ENCODE measurements at regions not wholly inside any gene's neighbourhood (a gene's known extent, or its start where the extent isn't known, plus 50 kb on each side); places are given as distances from the start of the nearest gene placed in this dataset.

DNA sequence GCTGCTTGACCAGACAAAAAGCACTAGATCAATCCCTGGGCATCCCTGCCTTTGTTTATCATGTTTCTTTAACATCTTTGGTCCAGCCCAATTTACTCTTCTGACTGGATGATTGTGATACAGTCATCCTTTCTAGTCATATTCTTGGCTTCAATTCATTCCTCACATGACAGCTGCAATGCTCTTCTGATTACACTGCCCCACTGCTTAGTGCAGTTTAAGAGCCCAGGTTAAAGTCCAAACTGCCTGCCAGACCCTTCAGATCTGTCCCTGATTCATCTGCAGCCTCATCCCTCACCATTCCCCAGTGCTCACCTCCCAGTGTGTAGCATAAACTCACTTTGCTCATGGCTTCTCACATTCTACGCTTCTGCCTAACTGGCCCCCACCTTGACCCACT is 383.8 kb downstream of the TNS3 start:
- no peak for ATAC-seq (ENCODE audit: low read depth)
- Mint-ChIP-seq H3K27ac (no peak overlapping the region), H3K27me3 (peaks cover 6% of the 10 kb centered on the region), H3K36me3 (no peaks in the 10 kb centered on the region), H3K4me3 (no peak overlapping the region), H3K9me3 (no peaks in the 10 kb centered on the region), H3K4me1 (no peaks in the 10 kb centered on the region)
- no peak for DNase-seq
- POLR2A ChIA-PET = no interaction called here

GRCh38 chr7:47197486-47197885 is 384.4 kb downstream of the TNS3 start:
- Mint-ChIP-seq H3K27ac (no peak overlapping the region), H3K9me3 (no peaks in the 10 kb centered on the region), H3K4me1 (no peaks in the 10 kb centered on the region), H3K27me3 (peaks cover 3% of the 10 kb centered on the region), H3K36me3 (no peaks in the 10 kb centered on the region), H3K4me3 (no peak overlapping the region)
- no peak for DNase-seq
- POLR2A ChIA-PET = no interaction called here
- ATAC-seq (ENCODE audit: low read depth) = no peak

GRCh38 chr7:47196737-47197136 is 385.2 kb downstream of the TNS3 start:
- DNase-seq = no peak
- no peak overlapping the region for H3K27ac Mint-ChIP-seq
- H3K4me3 Mint-ChIP-seq = no peak overlapping the region
- H3K36me3 Mint-ChIP-seq = no peaks in the 10 kb centered on the region
- H3K27me3 Mint-ChIP-seq = peaks cover 2% of the 10 kb centered on the region
- H3K9me3 Mint-ChIP-seq = no peaks in the 10 kb centered on the region
- POLR2A ChIA-PET = no interaction called here
- no peaks in the 10 kb centered on the region for H3K4me1 Mint-ChIP-seq
- no peak for ATAC-seq (ENCODE audit: low read depth)

- Mint-ChIP-seq H3K27ac (no peak overlapping the region), H3K27me3 (peaks cover 2% of the 10 kb centered on the region), H3K9me3 (no peaks in the 10 kb centered on the region), H3K36me3 (no peaks in the 10 kb centered on the region), H3K4me3 (no peak overlapping the region), H3K4me1 (no peaks in the 10 kb centered on the region)
- POLR2A ChIA-PET = no interaction called here
- no peak for DNase-seq
- ATAC-seq (ENCODE audit: low read depth) = no peak
Observed at GRCh38 chr7:47196106-47196645, 385.7 kb downstream of the TNS3 start.

GRCh38 chr7:47195641-47196040 is 386.3 kb downstream of the TNS3 start:
- no peak overlapping the region for H3K27ac Mint-ChIP-seq
- POLR2A ChIA-PET = no interaction called here

DNA sequence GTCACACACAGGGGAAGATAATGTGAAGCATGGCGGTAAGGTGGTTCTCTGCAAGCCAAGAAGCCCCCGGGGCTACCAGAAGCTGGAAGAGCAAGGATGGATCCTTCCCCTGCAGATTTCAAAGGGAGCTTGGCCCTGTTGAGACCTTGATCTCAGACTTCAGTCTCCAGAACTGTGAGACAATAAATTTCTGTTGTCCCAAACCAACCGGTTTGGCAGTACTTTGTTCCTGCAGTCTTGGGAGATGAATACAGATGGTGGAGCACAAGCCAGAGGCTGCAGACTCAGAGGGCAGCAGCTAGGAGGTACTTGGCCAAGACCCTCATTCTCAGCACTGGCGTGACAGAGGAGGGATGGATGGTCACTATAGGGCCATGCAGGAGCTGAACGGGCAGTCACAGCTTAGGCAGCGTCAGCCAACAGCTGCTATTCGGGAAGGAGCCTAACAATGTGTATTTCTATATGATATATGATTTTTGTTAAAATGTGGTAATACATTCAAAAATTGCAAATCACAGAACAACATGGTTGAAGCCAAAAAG is 387.3 kb downstream of the TNS3 start:
- no peak overlapping the region for H3K4me3 Mint-ChIP-seq
- no peaks in the 10 kb centered on the region for H3K9me3 Mint-ChIP-seq
- POLR2A ChIA-PET = no interaction called here
- DNase-seq (no peak), ATAC-seq (ENCODE audit: low read depth) (no peak)
- H3K36me3 Mint-ChIP-seq = no peaks in the 10 kb centered on the region
- H3K27ac Mint-ChIP-seq = no peak overlapping the region
- H3K27me3 Mint-ChIP-seq = no peaks in the 10 kb centered on the region
- no peaks in the 10 kb centered on the region for H3K4me1 Mint-ChIP-seq

More at GRCh38 chr7:47195641-47196040, 386.3 kb downstream of the TNS3 start:
- Mint-ChIP-seq H3K36me3 (no peaks in the 10 kb centered on the region), H3K4me3 (no peak overlapping the region), H3K9me3 (no peaks in the 10 kb centered on the region), H3K27me3 (no peaks in the 10 kb centered on the region), H3K4me1 (no peaks in the 10 kb centered on the region)
- DNase-seq = no peak
- no peak for ATAC-seq (ENCODE audit: low read depth)

DNA sequence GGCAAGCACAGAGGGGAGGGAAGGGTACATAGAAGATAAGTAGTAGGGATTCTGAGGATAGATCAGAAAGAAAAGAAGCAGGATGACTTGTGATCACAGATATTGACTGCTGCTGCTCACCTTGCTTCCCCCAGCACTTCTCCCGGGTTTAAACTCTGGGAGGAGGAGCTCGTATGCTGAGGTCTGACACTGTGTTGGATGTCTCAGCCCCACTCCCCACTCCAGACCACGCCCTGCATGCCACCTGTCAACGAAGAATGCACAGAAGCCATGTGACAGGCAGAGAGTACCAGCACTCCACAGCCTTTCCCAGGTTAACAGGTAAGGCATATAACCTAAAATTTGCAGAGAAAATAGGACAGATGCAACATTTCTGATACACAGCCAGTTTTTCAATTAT is 388.9 kb downstream of the TNS3 start:
- ATAC-seq (ENCODE audit: low read depth) (no peak), DNase-seq (no peak)
- Mint-ChIP-seq H3K4me1 (no peaks in the 10 kb centered on the region), H3K27ac (no peak overlapping the region), H3K9me3 (no peaks in the 10 kb centered on the region), H3K4me3 (no peak overlapping the region), H3K36me3 (no peaks in the 10 kb centered on the region), H3K27me3 (no peaks in the 10 kb centered on the region)
- POLR2A ChIA-PET = no interaction called here

DNA sequence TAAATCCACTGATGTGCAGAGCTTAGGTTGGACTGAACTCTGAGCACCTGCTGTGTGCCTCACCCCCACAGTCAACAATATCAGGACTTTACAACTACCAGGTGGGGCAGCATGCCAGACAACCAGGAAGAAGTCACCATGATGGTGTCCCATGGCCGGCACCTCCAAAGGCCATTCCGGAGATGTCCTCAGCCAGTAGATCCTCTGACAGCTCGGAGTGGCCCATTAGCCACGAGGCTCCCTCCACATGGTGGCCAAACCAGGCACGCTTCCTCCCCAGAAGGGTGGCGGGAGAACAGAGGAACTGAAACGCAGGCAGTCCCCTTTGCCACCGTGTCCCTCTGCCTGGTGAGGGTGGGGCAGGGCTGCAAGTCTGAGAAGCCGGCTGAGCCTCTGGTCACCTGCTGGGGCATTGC is 390.0 kb downstream of the TNS3 start:
- H3K27me3 Mint-ChIP-seq = no peaks in the 10 kb centered on the region
- ATAC-seq (ENCODE audit: low read depth) (no peak), DNase-seq (no peak)
- POLR2A ChIA-PET = no interaction called here
- no peaks in the 10 kb centered on the region for H3K36me3 Mint-ChIP-seq
- H3K9me3 Mint-ChIP-seq = no peaks in the 10 kb centered on the region
- H3K27ac Mint-ChIP-seq = no peak overlapping the region
- H3K4me1 Mint-ChIP-seq = no peaks in the 10 kb centered on the region
- H3K4me3 Mint-ChIP-seq = no peak overlapping the region

GRCh38 chr7:47191316-47191715 is 390.6 kb downstream of the TNS3 start:
- no peaks in the 10 kb centered on the region for H3K9me3 Mint-ChIP-seq
- no peaks in the 10 kb centered on the region for H3K36me3 Mint-ChIP-seq
- ATAC-seq (ENCODE audit: low read depth) = no peak
- H3K4me3 Mint-ChIP-seq = no peak overlapping the region
- no peak for DNase-seq
- no peaks in the 10 kb centered on the region for H3K27me3 Mint-ChIP-seq
- H3K4me1 Mint-ChIP-seq = no peaks in the 10 kb centered on the region
- H3K27ac Mint-ChIP-seq = no peak overlapping the region
- POLR2A ChIA-PET = no interaction called here

DNA sequence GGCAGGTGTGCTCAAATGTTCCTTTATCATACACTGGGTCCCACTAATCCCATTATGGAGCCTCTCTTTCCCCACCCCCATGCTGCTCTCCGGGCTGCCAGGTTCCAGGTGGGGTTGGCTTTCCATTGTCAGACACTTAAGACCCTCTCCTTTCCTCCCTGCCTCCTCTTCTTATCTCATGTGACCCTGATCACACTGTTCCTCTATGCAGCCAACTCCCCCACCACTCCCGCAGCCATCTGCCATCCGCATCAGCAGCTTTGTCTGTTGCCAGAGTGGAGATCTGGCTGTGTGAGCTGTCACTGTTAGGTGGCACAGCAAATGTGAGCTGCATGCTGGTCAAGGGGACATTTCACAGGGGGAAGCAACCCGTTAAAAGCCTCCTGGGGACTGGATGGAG is 391.4 kb downstream of the TNS3 start:
- DNase-seq (no peak), ATAC-seq (ENCODE audit: low read depth) (no peak)
- Mint-ChIP-seq H3K36me3 (no peaks in the 10 kb centered on the region), H3K9me3 (no peaks in the 10 kb centered on the region), H3K4me3 (no peak overlapping the region), H3K27ac (no peak overlapping the region), H3K27me3 (no peaks in the 10 kb centered on the region), H3K4me1 (no peaks in the 10 kb centered on the region)
- POLR2A ChIA-PET = no interaction called here

GRCh38 chr7:47188653-47189315 is 393.1 kb downstream of the TNS3 start:
- H3K27me3 Mint-ChIP-seq = no peaks in the 10 kb centered on the region

DNA sequence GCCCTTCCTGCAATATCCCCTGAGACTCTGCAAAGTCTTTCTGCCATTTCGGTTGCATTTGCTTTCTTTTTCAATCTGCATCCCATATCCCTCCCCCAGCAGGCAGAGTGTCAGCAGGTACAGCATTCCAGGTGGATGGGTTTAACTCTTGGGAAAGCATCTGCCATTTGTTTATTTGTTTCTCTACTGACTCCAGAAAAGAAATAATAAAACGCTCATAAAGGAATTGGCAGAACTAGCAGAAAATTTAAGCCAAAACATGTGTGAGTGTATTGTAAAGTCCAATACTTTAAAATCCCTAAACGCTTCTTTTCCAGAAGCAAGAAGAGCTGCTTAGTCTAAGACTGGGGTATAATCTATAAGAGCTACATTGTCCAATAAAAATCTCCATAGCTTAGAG is 393.8 kb downstream of the TNS3 start:
- Mint-ChIP-seq H3K4me3 (no peak overlapping the region), H3K4me1 (no peaks in the 10 kb centered on the region), H3K36me3 (no peaks in the 10 kb centered on the region), H3K9me3 (no peaks in the 10 kb centered on the region), H3K27me3 (no peaks in the 10 kb centered on the region), H3K27ac (no peak overlapping the region)
- POLR2A ChIA-PET = no interaction called here
- no peak for ATAC-seq (ENCODE audit: low read depth)
- no peak for DNase-seq

More at GRCh38 chr7:47188653-47189315, 393.1 kb downstream of the TNS3 start:
- H3K9me3 Mint-ChIP-seq = no peaks in the 10 kb centered on the region
- no peak for ATAC-seq (ENCODE audit: low read depth)
- no peaks in the 10 kb centered on the region for H3K36me3 Mint-ChIP-seq
- no peak overlapping the region for H3K4me3 Mint-ChIP-seq
- no peaks in the 10 kb centered on the region for H3K4me1 Mint-ChIP-seq
- POLR2A ChIA-PET = no interaction called here
- no peak for DNase-seq
- H3K27ac Mint-ChIP-seq = no peak overlapping the region

DNA sequence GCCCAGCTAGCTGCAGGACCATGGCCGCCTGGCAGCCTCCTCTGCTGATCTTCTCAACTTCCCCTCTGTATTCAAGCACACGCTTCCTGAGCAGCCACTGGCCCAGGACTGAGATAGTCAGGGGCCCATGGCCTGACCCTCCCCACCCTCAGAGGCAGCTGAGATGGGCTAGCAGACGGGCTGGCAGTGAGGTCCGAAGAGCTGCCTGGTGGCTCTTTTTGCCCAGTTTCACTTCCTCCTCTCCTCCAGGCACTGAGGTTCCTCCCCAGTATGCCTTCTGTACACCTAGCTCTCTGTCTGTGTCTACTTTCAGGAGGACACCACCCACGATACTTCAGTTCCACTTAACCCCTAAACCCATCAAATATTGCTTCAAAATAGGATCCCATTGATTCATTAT is 395.6 kb downstream of the TNS3 start:
- POLR2A ChIA-PET = no interaction called here
- Mint-ChIP-seq H3K9me3 (no peaks in the 10 kb centered on the region), H3K27ac (no peak overlapping the region), H3K4me1 (no peaks in the 10 kb centered on the region), H3K27me3 (no peaks in the 10 kb centered on the region), H3K36me3 (no peaks in the 10 kb centered on the region), H3K4me3 (no peak overlapping the region)
- DNase-seq = no peak
- no peak for ATAC-seq (ENCODE audit: low read depth)

DNA sequence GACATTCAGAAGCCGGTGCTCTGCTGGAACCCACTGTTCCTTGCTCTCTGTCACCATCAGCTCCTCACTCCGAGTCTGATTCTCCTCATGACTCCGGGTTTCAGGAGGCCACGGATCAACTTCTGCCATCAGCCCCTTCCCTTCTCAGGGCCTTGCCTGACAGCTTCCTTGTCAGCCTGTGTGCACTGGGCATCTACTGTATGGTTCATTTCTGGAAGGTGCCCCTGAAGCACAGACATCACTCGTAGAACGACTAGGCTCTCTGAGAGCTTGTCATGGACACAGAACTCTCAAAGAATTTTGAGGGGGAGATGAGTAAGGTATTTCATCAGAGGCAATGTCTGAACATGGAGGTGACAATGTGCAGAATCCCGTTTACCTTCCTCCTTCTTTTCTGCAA is 396.1 kb downstream of the TNS3 start:
- H3K4me3 Mint-ChIP-seq = no peak overlapping the region
- no peaks in the 10 kb centered on the region for H3K27me3 Mint-ChIP-seq
- POLR2A ChIA-PET = no interaction called here
- no peak for ATAC-seq (ENCODE audit: low read depth)
- no peak overlapping the region for H3K27ac Mint-ChIP-seq
- no peaks in the 10 kb centered on the region for H3K9me3 Mint-ChIP-seq
- DNase-seq = no peak
- no peaks in the 10 kb centered on the region for H3K36me3 Mint-ChIP-seq
- H3K4me1 Mint-ChIP-seq = no peaks in the 10 kb centered on the region
